ENCODE measurements at regions not wholly inside any gene's neighbourhood (a gene's known extent, or its start where the extent isn't known, plus 50 kb on each side); places are given as distances from the start of the nearest gene placed in this dataset.

DNA sequence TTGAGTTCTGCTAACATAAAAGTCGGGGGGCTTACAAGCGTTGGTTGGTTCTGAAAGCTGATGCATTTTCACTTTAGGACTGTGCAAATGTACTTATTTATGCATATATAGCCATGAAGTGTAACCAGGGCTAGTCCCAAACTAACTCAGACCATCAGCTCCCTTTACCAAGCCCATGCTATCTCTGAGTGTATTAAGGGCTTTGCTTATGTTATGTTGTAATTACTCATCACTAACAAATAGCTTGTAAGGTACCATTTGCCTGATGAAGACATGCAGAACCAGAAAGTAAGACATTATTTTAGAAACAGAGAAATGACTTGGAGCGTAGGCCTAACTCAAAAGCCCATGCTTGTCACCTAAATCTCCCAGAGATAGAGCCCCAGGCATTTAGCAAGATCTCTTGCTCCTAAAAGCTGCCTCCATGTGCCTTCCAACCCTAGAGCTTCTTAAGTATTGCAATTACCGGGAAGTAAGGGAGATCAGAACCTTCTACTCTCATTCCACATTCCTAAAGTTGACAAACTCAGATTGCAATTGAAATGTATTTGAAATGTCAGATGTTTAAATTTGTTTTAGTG is 362.9 kb upstream of the RBMS3 start:
- H2AFZ ChIP-seq (ENCODE audit: low read depth, low read length, poor library complexity, severe bottlenecking), result no peak overlapping the region
- DNase-seq (ENCODE audit: low read depth, low spot score) (no peak), ATAC-seq (no peak)
- no peak overlapping the region for H3K27ac ChIP-seq (ENCODE audit: low read depth, low read length)
- H3K4me2 ChIP-seq (ENCODE audit: low read length), result no peak overlapping the region
- ChIA-PET CTCF (no interaction called here), POLR2A (no interaction called here), RAD21 (ENCODE audit: low non-redundant PET in 1 of 2, low total read pairs in 2 of 2, uncharacterized antibody in 2 of 2, unreplicated experiment in 2 of 2) (no interaction called here)
- H3K9ac ChIP-seq (ENCODE audit: low read length), result no peak overlapping the region
- no peaks in the 10 kb centered on the region for H3K36me3 ChIP-seq (ENCODE audit: control insufficient read depth in 1 of 2, insufficient read depth in 2 of 2, low read length in 2 of 2)
- TF ChIP-seq SP1 (IDR thresholded peaks at IDR 0.05; ENCODE audit: low read depth), result no peak
- no peak for TF ChIP-seq SRF (IDR thresholded peaks at IDR 0.05; ENCODE audit: low read depth)
- TF ChIP-seq POLR2AphosphoS5 (IDR thresholded peaks at IDR 0.05; ENCODE audit: low read depth, low read length), result no peak
- TF ChIP-seq JUND (IDR thresholded peaks at IDR 0.05), result no peak
- TF ChIP-seq EZH2phosphoT487 (IDR thresholded peaks at IDR 0.05; ENCODE audit: borderline replicate concordance), result no peak
- TF ChIP-seq, protein P1, sequence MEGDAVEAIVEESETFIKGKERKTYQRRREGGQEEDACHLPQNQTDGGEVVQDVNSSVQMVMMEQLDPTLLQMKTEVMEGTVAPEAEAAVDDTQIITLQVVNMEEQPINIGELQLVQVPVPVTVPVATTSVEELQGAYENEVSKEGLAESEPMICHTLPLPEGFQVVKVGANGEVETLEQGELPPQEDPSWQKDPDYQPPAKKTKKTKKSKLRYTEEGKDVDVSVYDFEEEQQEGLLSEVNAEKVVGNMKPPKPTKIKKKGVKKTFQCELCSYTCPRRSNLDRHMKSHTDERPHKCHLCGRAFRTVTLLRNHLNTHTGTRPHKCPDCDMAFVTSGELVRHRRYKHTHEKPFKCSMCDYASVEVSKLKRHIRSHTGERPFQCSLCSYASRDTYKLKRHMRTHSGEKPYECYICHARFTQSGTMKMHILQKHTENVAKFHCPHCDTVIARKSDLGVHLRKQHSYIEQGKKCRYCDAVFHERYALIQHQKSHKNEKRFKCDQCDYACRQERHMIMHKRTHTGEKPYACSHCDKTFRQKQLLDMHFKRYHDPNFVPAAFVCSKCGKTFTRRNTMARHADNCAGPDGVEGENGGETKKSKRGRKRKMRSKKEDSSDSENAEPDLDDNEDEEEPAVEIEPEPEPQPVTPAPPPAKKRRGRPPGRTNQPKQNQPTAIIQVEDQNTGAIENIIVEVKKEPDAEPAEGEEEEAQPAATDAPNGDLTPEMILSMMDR (IDR thresholded peaks at IDR 0.05 in 2 of 3, conservative IDR thresholded peaks at IDR 0.05 in 1 of 3; ENCODE audit: borderline replicate concordance in 1 of 3, insufficient read depth in 1 of 3, low read depth in 2 of 3, low read length in 2 of 3), result no peak
- TF ChIP-seq, protein P2, sequence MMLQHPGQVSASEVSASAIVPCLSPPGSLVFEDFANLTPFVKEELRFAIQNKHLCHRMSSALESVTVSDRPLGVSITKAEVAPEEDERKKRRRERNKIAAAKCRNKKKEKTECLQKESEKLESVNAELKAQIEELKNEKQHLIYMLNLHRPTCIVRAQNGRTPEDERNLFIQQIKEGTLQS (IDR thresholded peaks at IDR 0.05), result no peak
- no peak for TF ChIP-seq RAD21 (IDR thresholded peaks at IDR 0.05; ENCODE audit: low read depth)
- TF ChIP-seq POLR2A (IDR thresholded peaks at IDR 0.05; ENCODE audit: borderline replicate concordance, extremely low read depth, insufficient read depth, insufficient read length), result no peak
- TF ChIP-seq SIN3A (IDR thresholded peaks at IDR 0.05; ENCODE audit: low read depth), result no peak
- TF ChIP-seq EGR1 (IDR thresholded peaks at IDR 0.05; ENCODE audit: low read depth), result no peak
- no peak for TF ChIP-seq TCF7L2 (IDR thresholded peaks at IDR 0.05; ENCODE audit: borderline replicate concordance, extremely low read depth, insufficient read depth, insufficient read length)
- TF ChIP-seq ZNF274 (IDR thresholded peaks at IDR 0.05; ENCODE audit: low read depth, low read length), result no peak
- no peak for TF ChIP-seq CEBPB (IDR thresholded peaks at IDR 0.05; ENCODE audit: low read depth)
- TF ChIP-seq FOSL1 (IDR thresholded peaks at IDR 0.05; ENCODE audit: low read depth), result no peak
- TF ChIP-seq EZH2 (IDR thresholded peaks at IDR 0.05), result no peak
- TF ChIP-seq, protein P3, sequence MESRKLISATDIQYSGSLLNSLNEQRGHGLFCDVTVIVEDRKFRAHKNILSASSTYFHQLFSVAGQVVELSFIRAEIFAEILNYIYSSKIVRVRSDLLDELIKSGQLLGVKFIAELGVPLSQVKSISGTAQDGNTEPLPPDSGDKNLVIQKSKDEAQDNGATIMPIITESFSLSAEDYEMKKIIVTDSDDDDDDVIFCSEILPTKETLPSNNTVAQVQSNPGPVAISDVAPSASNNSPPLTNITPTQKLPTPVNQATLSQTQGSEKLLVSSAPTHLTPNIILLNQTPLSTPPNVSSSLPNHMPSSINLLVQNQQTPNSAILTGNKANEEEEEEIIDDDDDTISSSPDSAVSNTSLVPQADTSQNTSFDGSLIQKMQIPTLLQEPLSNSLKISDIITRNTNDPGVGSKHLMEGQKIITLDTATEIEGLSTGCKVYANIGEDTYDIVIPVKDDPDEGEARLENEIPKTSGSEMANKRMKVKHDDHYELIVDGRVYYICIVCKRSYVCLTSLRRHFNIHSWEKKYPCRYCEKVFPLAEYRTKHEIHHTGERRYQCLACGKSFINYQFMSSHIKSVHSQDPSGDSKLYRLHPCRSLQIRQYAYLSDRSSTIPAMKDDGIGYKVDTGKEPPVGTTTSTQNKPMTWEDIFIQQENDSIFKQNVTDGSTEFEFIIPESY (IDR thresholded peaks at IDR 0.05; ENCODE audit: extremely low read depth, insufficient replicate concordance, low read length), result no peak
- no peak for TF ChIP-seq ELF1 (IDR thresholded peaks at IDR 0.05; ENCODE audit: borderline replicate concordance, low read depth)
- TF ChIP-seq, protein P4, sequence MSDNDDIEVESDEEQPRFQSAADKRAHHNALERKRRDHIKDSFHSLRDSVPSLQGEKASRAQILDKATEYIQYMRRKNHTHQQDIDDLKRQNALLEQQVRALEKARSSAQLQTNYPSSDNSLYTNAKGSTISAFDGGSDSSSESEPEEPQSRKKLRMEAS (IDR thresholded peaks at IDR 0.05), result no peak
- no peaks in the 10 kb centered on the region for H3K27me3 ChIP-seq (ENCODE audit: insufficient read depth, low read length)
- no peaks in the 10 kb centered on the region for H3K4me1 ChIP-seq (ENCODE audit: control insufficient read depth in 1 of 2, insufficient read depth in 2 of 2, low read length in 2 of 2)
- intact Hi-C loops (cut with micrococcal nuclease), result loop anchor here (2.0 kb wide), 1 partner anchor 847 kb away; no protein-coding TSS in a partner anchor
- no peaks in the 10 kb centered on the region for H4K20me1 ChIP-seq (ENCODE audit: insufficient read depth)
- no peak overlapping the region for H3K4me3 ChIP-seq (replicated peaks in 1 of 2; ENCODE audit: low read depth in 1 of 2, low read length in 2 of 2)
- BruUV-seq (replicated peaks), result no TSS peak
- no peaks in the 10 kb centered on the region for H3K79me2 ChIP-seq (ENCODE audit: insufficient read depth, low read length)
- H3K9me3 ChIP-seq (ENCODE audit: control insufficient read depth in 1 of 2, insufficient read depth in 1 of 2, low read depth in 1 of 2, low read length in 2 of 2), result no peaks in the 10 kb centered on the region
- H3K9me2 ChIP-seq (ENCODE audit: insufficient read depth), result no peaks in the 10 kb centered on the region

All from HCT116 (cell line).